Ureter (tissue), 1 donor: ENCODE measurements at regions not wholly inside any gene's neighbourhood (a gene's known extent, or its start where the extent isn't known, plus 50 kb on each side); places are given as distances from the start of the nearest gene placed in this dataset.

Source experiments
- DNase-seq: peaks from one replicate; pipeline ENCODE4 v3.0.0-alpha.2; 2020; ENCODE audit warnings: low spot score
- donor health status: DM: yes; HTN: yes; CAD: no.

GRCh38 chr15:101124731-101125451, 127.0 kb downstream of the CHSY1 start:
- no peak for DNase-seq

- no peak for DNase-seq
Measured at GRCh38 chr15:101123222-101123910, 128.5 kb downstream of the CHSY1 start.

- DNase-seq, result no peak
Measured at GRCh38 chr15:101122806-101123205, 129.0 kb downstream of the CHSY1 start.

- DNase-seq, result no peak
Measured at GRCh38 chr15:101122266-101122665, 129.6 kb downstream of the CHSY1 start.

- DNase-seq, result peak; percentile 77
Measured at GRCh38 chr15:101121511-101122090, 130.2 kb downstream of the CHSY1 start.

- no peak for DNase-seq
Measured at GRCh38 chr15:101120987-101121386, 130.9 kb downstream of the CHSY1 start.

- no peak for DNase-seq
Measured at GRCh38 chr15:101120473-101120872, 131.4 kb downstream of the CHSY1 start.
